A673 (cell line): ENCODE measurements at regions not wholly inside any gene's neighbourhood (a gene's known extent, or its start where the extent isn't known, plus 50 kb on each side); places are given as distances from the start of the nearest gene placed in this dataset.

Source experiments
- BruUV-seq: library from RNA; stranded (reverse); fragments of 400-500 nt; replicated peaks from 2 replicates; lab custom pipeline; 2021; lab: Mats Ljungman, UMichigan
- CTCF ChIA-PET: fragments of 300-600 bp; sonication (Branson Sonifier 250); formaldehyde crosslinking; loops from one replicate; lab custom pipeline; 2022; ENCODE audit warnings: antibody characterized with exemption; lab: Charles Lee
- POLR2A ChIA-PET: fragments of 300-600 bp; sonication (Branson Sonifier 250); formaldehyde crosslinking; loops from one replicate; lab custom pipeline; 2022; ENCODE audit warnings: antibody characterized with exemption; ENCODE audit not compliant: low non-redundant PET; lab: Charles Lee
- DNase-seq: peaks from one replicate; pipeline ENCODE4 v3.0.0-alpha.2; 2015; ENCODE audit warnings: low spot score
- H3K27ac ChIP-seq: fragments of 200-600 bp; sonication (generic); 2 replicates; pipeline ENCODE4 v1.5.1; 2016; ENCODE audit warnings: mixed run types, low read depth, mild to moderate bottlenecking, mixed read lengths, antibody characterized with exemption, low read length; ENCODE audit not compliant: poor library complexity, severe bottlenecking
- H3K27me3 ChIP-seq: fragments of 200-600 bp; sonication (generic); replicated peaks from 2 replicates; pipeline ENCODE4 v1.6.1; 2017; ENCODE audit warnings: mixed run types, low read depth, mild to moderate bottlenecking, mixed read lengths, antibody characterized with exemption, low read length; ENCODE audit not compliant: insufficient read depth, poor library complexity
- H3K36me3 ChIP-seq: fragments of 200-600 bp; sonication (generic); 2 replicates; pipeline ENCODE4 v1.6.1; 2016; ENCODE audit warnings: mixed run types, mild to moderate bottlenecking, mixed read lengths, antibody characterized with exemption, low read length; ENCODE audit not compliant: insufficient read depth, poor library complexity, severe bottlenecking
- H3K4me1 ChIP-seq: fragments of 200-600 bp; sonication (generic); 2 replicates; pipeline ENCODE4 v1.6.1; 2017; ENCODE audit warnings: mixed run types, mild to moderate bottlenecking, mixed read lengths, antibody characterized with exemption, low read length; ENCODE audit not compliant: insufficient read depth, poor library complexity, severe bottlenecking
- H3K4me3 ChIP-seq: fragments of 200-600 bp; sonication (generic); 2 replicates; pipeline ENCODE4 v1.5.1; 2016; ENCODE audit warnings: low read depth, mixed run types, mild to moderate bottlenecking, mixed read lengths, low read length; ENCODE audit not compliant: poor library complexity, severe bottlenecking
- H3K9me3 ChIP-seq: fragments of 200-600 bp; sonication (generic); 2 replicates; pipeline ENCODE4 v1.6.1; 2016; ENCODE audit warnings: mixed run types, low read depth, mild to moderate bottlenecking, mixed read lengths, antibody characterized with exemption, low read length; ENCODE audit not compliant: poor library complexity, severe bottlenecking
- CTCF ChIP-seq: fragments of 300-800, 200-600 bp; sonication (generic); conservative IDR thresholded peaks from 2 replicates; pipeline ENCODE4 v1.5.1; 2017; ENCODE audit warnings: low read depth, mild to moderate bottlenecking, antibody characterized with exemption, low read length, moderate library complexity, mixed read lengths
- EZH2 ChIP-seq: fragments of 200-600 bp; sonication (generic); IDR thresholded peaks from 2 replicates; pipeline ENCODE4 v1.6.1; 2017; ENCODE audit warnings: borderline replicate concordance, low read depth, mild to moderate bottlenecking, mixed read lengths, antibody characterized with exemption, low read length; ENCODE audit not compliant: poor library complexity, severe bottlenecking
- intact Hi-C: fragments of 100-400 bp; cut with micrococcal nuclease; formaldehyde crosslinking; loops from one replicate; pipeline ENCODE4 v1.10.0; 2022; ENCODE audit not compliant: unreplicated experiment

- TF ChIP-seq CTCF, result no peak
- TF ChIP-seq EZH2, result no peak
- ChIA-PET POLR2A (no interaction called here), CTCF (no interaction called here)
- Histone ChIP-seq H3K27ac (no peak overlapping the region), H3K27me3 (peaks cover 3% of the 10 kb centered on the region), H3K9me3 (no peaks in the 10 kb centered on the region), H3K4me3 (no peak overlapping the region), H3K4me1 (no peaks in the 10 kb centered on the region), H3K36me3 (no peaks in the 10 kb centered on the region)
- DNase-seq, result no peak
- no TSS peak for BruUV-seq
- intact Hi-C loops, result no loop called here
Measured at GRCh38 chr6:137728386-137729349, 138.4 kb upstream of the TNFAIP3 start.

- intact Hi-C loops, result no loop called here
- no TSS peak for BruUV-seq
- TF ChIP-seq CTCF (no peak), EZH2 (no peak)
- POLR2A ChIA-PET, result no interaction called here
- Histone ChIP-seq H3K27ac (no peak overlapping the region), H3K9me3 (no peaks in the 10 kb centered on the region), H3K4me1 (no peaks in the 10 kb centered on the region), H3K4me3 (no peak overlapping the region), H3K36me3 (no peaks in the 10 kb centered on the region), H3K27me3 (peaks cover 3% of the 10 kb centered on the region)
- CTCF ChIA-PET, result no interaction called here
- DNase-seq, result no peak
Measured at GRCh38 chr6:137729866-137730629, 137.0 kb upstream of the TNFAIP3 start.

GRCh38 chr6:137731600-137731959 lies 135.5 kb upstream of the TNFAIP3 start:
- Histone ChIP-seq H3K9me3 (no peaks in the 10 kb centered on the region), H3K4me1 (no peaks in the 10 kb centered on the region), H3K27ac (no peak overlapping the region), H3K4me3 (no peak overlapping the region), H3K27me3 (peaks cover 3% of the 10 kb centered on the region), H3K36me3 (no peaks in the 10 kb centered on the region)
- no TSS peak for BruUV-seq
- ChIA-PET POLR2A (no interaction called here), CTCF (no interaction called here)
- TF ChIP-seq EZH2 (no peak), CTCF (no peak)
- intact Hi-C loops, result no loop called here
- no peak for DNase-seq
